Esophagus squamous epithelium (tissue), 5 donors: ENCODE measurements at regions not wholly inside any gene's neighbourhood (a gene's known extent, or its start where the extent isn't known, plus 50 kb on each side); places are given as distances from the start of the nearest gene placed in this dataset.

Experiments used
- DNase-seq: peaks from one replicate; lab custom pipeline; 2025; lab: John Stamatoyannopoulos, UW
- H3K27ac ChIP-seq, 4 donors: fragments of 200-600 bp; sonication (generic); one replicate each; pipeline ENCODE4 v1.5.1; 2016 to 2019; ENCODE audit warnings: mild to moderate bottlenecking in 1 of 4
- H3K27me3 ChIP-seq, 4 donors: fragments of 200-600 bp; sonication (generic); 1 replicate in 3 of 4; 2 replicates in 1 of 4; pipeline versions ENCODE4 v1.5.1 to v1.6.0; 2017 to 2021; ENCODE audit warnings: antibody characterized with exemption in 1 of 4
- H3K36me3 ChIP-seq, 3 donors: fragments of 200-600 bp; sonication (generic); one replicate each; pipeline ENCODE4 v1.5.1; 2016 to 2019
- H3K4me1 ChIP-seq, 3 donors: fragments of 200-600 bp; sonication (generic); one replicate each; pipeline ENCODE4 v1.5.1; 2017 to 2019
- H3K4me3 ChIP-seq, 4 donors: fragments of 200-600 bp; sonication (generic); 1 replicate in 3 of 4; 2 replicates in 1 of 4; pipeline ENCODE4 v1.5.1; 2016 to 2019; ENCODE audit warnings: mild to moderate bottlenecking in 2 of 4, moderate library complexity in 1 of 4
- H3K9me3 ChIP-seq, 3 donors: fragments of 200-600 bp; sonication (generic); one replicate each; pipeline ENCODE4 v1.5.1; 2016 to 2019
- CTCF ChIP-seq, 6 experiments: fragments of 450-650 bp in 4 of 6; fragments of 200-600 bp in 2 of 6; sonication (generic) in 2 of 6; IDR thresholded peaks; one replicate each; pipeline ENCODE4 v1.5.1; 2016 to 2019; ENCODE audit warnings: antibody characterized with exemption in 6 of 6, mild to moderate bottlenecking in 4 of 6, moderate library complexity in 4 of 6
- POLR2A ChIP-seq, 4 donors: fragments of 450-650 bp; IDR thresholded peaks; one replicate each; pipeline ENCODE4 v1.6.1; 2017; ENCODE audit warnings: antibody characterized with exemption in 4 of 4, mild to moderate bottlenecking in 4 of 4, moderate library complexity in 3 of 4
- WGBS, 2 donors: methylation state at CpG; one replicate each; pipeline ENCODE4 v1.1.5; 2018; 5-methylcytosine and 5-hydroxymethylcytosine counted together
- intact Hi-C: fragments of 100-400 bp; cut with DNase I; formaldehyde crosslinking; loops from one replicate; pipeline ENCODE4 v1.15.0; 2022
- donor health status: DM: yes; HTN: yes; CAD: no.

GRCh38 chr5:5572010-5572865 lies 149.8 kb downstream of the ICE1 start:
- H3K27ac ChIP-seq: peak overlapping the region in 3 of 4 donors; percentile 66 to 78 (median 77)
- H3K4me1 ChIP-seq: peaks cover 0 to 7% (median 0%) of the 10 kb centered on the region in 3 donors
- TF ChIP-seq POLR2A (IDR thresholded peaks at IDR 0.05): no peak
- TF ChIP-seq CTCF (IDR thresholded peaks at IDR 0.05): no peak
- no peak for DNase-seq
- H3K27me3 ChIP-seq: no peaks in the 10 kb centered on the region
- no peaks in the 10 kb centered on the region for H3K36me3 ChIP-seq
- H3K4me3 ChIP-seq: peak overlapping the region in 2 of 4 donors; percentile 1 to 28
- WGBS, 2 donors: 47 to 54% methylated on average over 16 to 19 of the region's 29 CpGs
- intact Hi-C loops: no loop called here
- no peaks in the 10 kb centered on the region for H3K9me3 ChIP-seq

- H3K9me3 ChIP-seq: no peaks in the 10 kb centered on the region
- no peak overlapping the region for H3K4me3 ChIP-seq
- peaks cover 0 to 7% (median 0%) of the 10 kb centered on the region in 3 donors for H3K4me1 ChIP-seq
- intact Hi-C loops: no loop called here
- 68% methylated on average over 3 of the region's 8 CpGs; no CpG with 5 or more reads in 1 of the 2 donors for WGBS, 2 donors
- no peaks in the 10 kb centered on the region for H3K36me3 ChIP-seq
- H3K27ac ChIP-seq: no peak overlapping the region
- no peaks in the 10 kb centered on the region for H3K27me3 ChIP-seq
- no peak for DNase-seq
- TF ChIP-seq POLR2A (IDR thresholded peaks at IDR 0.05) (no peak), CTCF (IDR thresholded peaks at IDR 0.05) (no peak)
Observed at GRCh38 chr5:5570646-5571045, 148.2 kb downstream of the ICE1 start.

- H3K9me3 ChIP-seq: no peaks in the 10 kb centered on the region
- H3K4me3 ChIP-seq: no peak overlapping the region
- no peaks in the 10 kb centered on the region for H3K36me3 ChIP-seq
- WGBS, 2 donors: 82 to 89% methylated on average over 4 of the region's 4 CpGs
- no peak for DNase-seq
- TF ChIP-seq CTCF (IDR thresholded peaks at IDR 0.05) (no peak), POLR2A (IDR thresholded peaks at IDR 0.05) (no peak)
- intact Hi-C loops: no loop called here
- no peaks in the 10 kb centered on the region for H3K4me1 ChIP-seq
- no peaks in the 10 kb centered on the region for H3K27me3 ChIP-seq
- H3K27ac ChIP-seq: no peak overlapping the region
Observed at GRCh38 chr5:5564898-5565297, 142.4 kb downstream of the ICE1 start.

GRCh38 chr5:5560016-5560415 lies 137.5 kb downstream of the ICE1 start:
- TF ChIP-seq CTCF (IDR thresholded peaks at IDR 0.05): no peak
- no peak for TF ChIP-seq POLR2A (IDR thresholded peaks at IDR 0.05)
- no peaks in the 10 kb centered on the region for H3K4me1 ChIP-seq
- DNase-seq: no peak
- intact Hi-C loops: no loop called here
- no peaks in the 10 kb centered on the region for H3K36me3 ChIP-seq
- WGBS, 2 donors: 0 to 9% methylated on average over 1 of the region's 1 CpG
- H3K27me3 ChIP-seq: no peaks in the 10 kb centered on the region
- no peak overlapping the region for H3K27ac ChIP-seq
- no peak overlapping the region for H3K4me3 ChIP-seq
- H3K9me3 ChIP-seq: no peaks in the 10 kb centered on the region
